Peyer's patch (tissue), 4 donors: ENCODE measurements at regions not wholly inside any gene's neighbourhood (a gene's known extent, or its start where the extent isn't known, plus 50 kb on each side); places are given as distances from the start of the nearest gene placed in this dataset.

Source experiments
- DNase-seq, 3 donors: peaks; one replicate each; pipeline ENCODE4 v3.0.0-alpha.2; 2017 to 2019
- H3K27ac ChIP-seq, 4 donors: fragments of 200-600 bp; sonication (generic); one replicate each; pipeline ENCODE4 v1.5.1; 2016 to 2019
- H3K27me3 ChIP-seq, 2 donors: fragments of 200-600 bp; sonication (generic); one replicate each; pipeline ENCODE4 v1.5.1; 2019
- H3K36me3 ChIP-seq, 3 donors: fragments of 200-600 bp; sonication (generic); one replicate each; pipeline ENCODE4 v1.5.1; 2016 to 2019
- H3K4me1 ChIP-seq, 4 donors: fragments of 200-600 bp; sonication (generic); one replicate each; pipeline ENCODE4 v1.5.1; 2016 to 2019
- H3K4me3 ChIP-seq, 4 donors: fragments of 200-600 bp; sonication (generic); 1 replicate in 3 of 4; 2 replicates in 1 of 4; pipeline ENCODE4 v1.5.1; 2016 to 2019; ENCODE audit warnings: mild to moderate bottlenecking in 1 of 4
- H3K9me3 ChIP-seq, 4 donors: fragments of 200-600 bp; sonication (generic); one replicate each; pipeline ENCODE4 v1.5.1; 2016 to 2019; ENCODE audit warnings: mild to moderate bottlenecking in 1 of 4
- CTCF ChIP-seq, 6 experiments: fragments of 450-650 bp in 4 of 6; fragments of 200-600 bp in 2 of 6; sonication (generic) in 1 of 6; IDR thresholded peaks; one replicate each; pipeline ENCODE4 v1.5.1; 2017 to 2019; ENCODE audit warnings: antibody characterized with exemption in 6 of 6, mild to moderate bottlenecking in 3 of 6, moderate library complexity in 1 of 6
- POLR2A ChIP-seq, 2 donors: fragments of 450-650 bp; IDR thresholded peaks; one replicate each; pipeline ENCODE4 v1.5.1; 2017; ENCODE audit warnings: antibody characterized with exemption in 2 of 2, mild to moderate bottlenecking in 2 of 2, moderate library complexity in 2 of 2

- no peak overlapping the region for H3K27ac ChIP-seq
- no peak overlapping the region for H3K4me3 ChIP-seq
- no peaks in the 10 kb centered on the region for H3K4me1 ChIP-seq
- H3K9me3 ChIP-seq = no peaks in the 10 kb centered on the region
- TF ChIP-seq CTCF (IDR thresholded peaks at IDR 0.05) (no peak), POLR2A (IDR thresholded peaks at IDR 0.05) (no peak)
- DNase-seq = no peak
- H3K36me3 ChIP-seq = no peaks in the 10 kb centered on the region
- H3K27me3 ChIP-seq = no peaks in the 10 kb centered on the region
Observed at GRCh38 chr1:181364801-181365200, 118.5 kb upstream of the CACNA1E start.

GRCh38 chr1:181366910-181367309 lies 116.4 kb upstream of the CACNA1E start:
- Histone ChIP-seq H3K27ac (no peak overlapping the region), H3K27me3 (no peaks in the 10 kb centered on the region), H3K9me3 (no peaks in the 10 kb centered on the region), H3K36me3 (no peaks in the 10 kb centered on the region), H3K4me3 (no peak overlapping the region), H3K4me1 (no peaks in the 10 kb centered on the region)
- no peak for DNase-seq
- TF ChIP-seq POLR2A (IDR thresholded peaks at IDR 0.05) (no peak), CTCF (IDR thresholded peaks at IDR 0.05) (no peak)

- DNase-seq = no peak
- TF ChIP-seq CTCF (IDR thresholded peaks at IDR 0.05) (no peak), POLR2A (IDR thresholded peaks at IDR 0.05) (no peak)
Observed at GRCh38 chr1:181369416-181369815, 113.9 kb upstream of the CACNA1E start.

GRCh38 chr1:181383695-181384094 lies 99.6 kb upstream of the CACNA1E start:
- no peak overlapping the region for H3K4me3 ChIP-seq
- H3K27ac ChIP-seq = no peak overlapping the region
- H3K4me1 ChIP-seq = no peaks in the 10 kb centered on the region
- no peak for DNase-seq
- no peaks in the 10 kb centered on the region for H3K36me3 ChIP-seq
- H3K27me3 ChIP-seq = no peaks in the 10 kb centered on the region
- no peak for TF ChIP-seq POLR2A (IDR thresholded peaks at IDR 0.05)
- TF ChIP-seq CTCF (IDR thresholded peaks at IDR 0.05) = no peak
- no peaks in the 10 kb centered on the region for H3K9me3 ChIP-seq

More at GRCh38 chr1:181369416-181369815, 113.9 kb upstream of the CACNA1E start:
- H3K27me3 ChIP-seq = no peaks in the 10 kb centered on the region
- H3K4me1 ChIP-seq = no peaks in the 10 kb centered on the region
- H3K27ac ChIP-seq = no peak overlapping the region
- H3K9me3 ChIP-seq = no peaks in the 10 kb centered on the region
- H3K4me3 ChIP-seq = no peak overlapping the region
- H3K36me3 ChIP-seq = no peaks in the 10 kb centered on the region

GRCh38 chr1:181386340-181386739 lies 97.0 kb upstream of the CACNA1E start:
- H3K4me3 ChIP-seq = no peak overlapping the region
- no peaks in the 10 kb centered on the region for H3K9me3 ChIP-seq
- DNase-seq = no peak
- TF ChIP-seq CTCF (IDR thresholded peaks at IDR 0.05) = no peak
- TF ChIP-seq POLR2A (IDR thresholded peaks at IDR 0.05) = no peak
- no peaks in the 10 kb centered on the region for H3K27me3 ChIP-seq
- no peak overlapping the region for H3K27ac ChIP-seq
- H3K36me3 ChIP-seq = no peaks in the 10 kb centered on the region
- no peaks in the 10 kb centered on the region for H3K4me1 ChIP-seq

- Histone ChIP-seq H3K4me1 (no peaks in the 10 kb centered on the region), H3K27ac (no peak overlapping the region), H3K36me3 (no peaks in the 10 kb centered on the region), H3K9me3 (no peaks in the 10 kb centered on the region), H3K4me3 (no peak overlapping the region), H3K27me3 (no peaks in the 10 kb centered on the region)
- no peak for DNase-seq
- TF ChIP-seq CTCF (IDR thresholded peaks at IDR 0.05) (no peak), POLR2A (IDR thresholded peaks at IDR 0.05) (no peak)
Observed at GRCh38 chr1:181386951-181387350, 96.4 kb upstream of the CACNA1E start.
